Neural progenitor cell (in vitro differentiated cells): ENCODE measurements at regions not wholly inside any gene's neighbourhood (a gene's known extent, or its start where the extent isn't known, plus 50 kb on each side); places are given as distances from the start of the nearest gene placed in this dataset.

ENCODE experiments used
- CTCF ChIP-seq: fragments of 200-600 bp; sonication (generic); IDR thresholded peaks from 2 replicates; pipeline ENCODE4 v1.5.1; 2017; ENCODE audit warnings: antibody characterized with exemption, mild to moderate bottlenecking
- EZH2 ChIP-seq: fragments of 200-600 bp; sonication (generic); IDR thresholded peaks from 2 replicates; pipeline ENCODE4 v1.6.1; 2017; ENCODE audit warnings: antibody characterized with exemption, mild to moderate bottlenecking, moderate library complexity

GRCh38 chr15:72884311-72884710 is 100.8 kb upstream of the ADPGK start:
- TF ChIP-seq CTCF (no peak), EZH2 (no peak)
